Stromal cell of bone marrow (primary cell): ENCODE measurements at regions not wholly inside any gene's neighbourhood (a gene's known extent, or its start where the extent isn't known, plus 50 kb on each side); places are given as distances from the start of the nearest gene placed in this dataset.
A peak's percentile ranks its signal among the peaks of the same experiment; 100 is the strongest.

ENCODE experiments used
- DNase-seq: peaks from one replicate; pipeline ENCODE4 v3.0.0-alpha.2; 2012; ENCODE audit warnings: low read depth

DNA sequence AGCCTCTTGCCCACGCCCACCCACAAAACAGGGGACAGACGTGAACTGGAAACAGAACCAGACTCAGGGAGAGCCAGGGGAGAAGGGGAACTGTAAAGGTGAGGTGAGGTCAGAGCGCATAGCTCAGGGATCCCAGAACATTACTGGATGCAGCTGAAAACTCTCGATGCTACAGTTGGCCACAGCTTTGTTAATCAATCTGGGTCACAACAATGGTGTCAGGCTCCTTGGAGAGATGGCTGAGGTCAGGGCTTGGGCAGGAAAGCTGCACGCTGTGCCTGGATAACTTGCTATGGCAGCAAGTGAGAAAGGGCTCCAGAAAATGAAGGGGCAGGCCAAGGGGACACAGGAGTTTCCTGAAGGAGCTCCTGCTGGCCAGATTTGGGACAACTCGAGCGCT, 263.3 kb downstream of the TFCP2L1 start:
- no peak for DNase-seq

DNA sequence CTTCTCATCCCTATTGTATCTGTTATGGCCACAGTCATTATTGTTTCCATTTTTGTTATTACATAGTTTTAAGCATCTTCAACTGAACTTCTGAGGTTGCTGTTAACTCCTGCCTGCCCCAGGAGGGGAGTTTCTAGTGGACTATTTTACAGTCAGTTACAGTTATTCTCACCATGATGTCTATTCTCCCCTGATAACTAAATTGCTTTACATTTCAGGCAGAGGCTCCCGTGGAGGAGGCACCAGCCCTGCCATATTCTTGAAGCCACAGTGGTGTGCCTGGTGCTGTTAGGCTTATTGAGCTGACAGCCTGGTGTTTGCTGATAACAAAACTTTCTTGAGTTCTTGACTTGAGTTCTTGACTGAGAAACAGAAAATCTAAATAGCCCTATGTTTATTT, 256.4 kb downstream of the TFCP2L1 start:
- DNase-seq, result no peak

DNA sequence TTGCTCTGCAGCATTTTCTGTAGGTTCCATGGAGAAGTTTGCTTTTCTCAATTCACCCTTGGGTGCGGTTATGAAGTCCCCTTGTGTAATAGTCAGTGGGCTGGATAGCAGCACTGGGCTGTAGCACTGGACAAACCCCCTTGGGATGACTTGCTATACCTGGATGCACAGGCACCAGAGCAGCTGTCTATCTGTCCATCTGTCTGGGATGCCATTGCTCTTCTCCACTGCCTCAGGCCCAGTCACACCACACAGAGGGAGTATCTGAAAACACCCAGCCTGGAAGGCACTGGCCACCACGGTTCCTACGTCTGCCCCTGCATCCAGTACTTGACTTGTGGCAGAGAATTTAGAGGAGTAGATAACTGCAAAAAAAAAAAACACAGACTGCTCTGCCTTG, 254.5 kb downstream of the TFCP2L1 start:
- no peak for DNase-seq

DNA sequence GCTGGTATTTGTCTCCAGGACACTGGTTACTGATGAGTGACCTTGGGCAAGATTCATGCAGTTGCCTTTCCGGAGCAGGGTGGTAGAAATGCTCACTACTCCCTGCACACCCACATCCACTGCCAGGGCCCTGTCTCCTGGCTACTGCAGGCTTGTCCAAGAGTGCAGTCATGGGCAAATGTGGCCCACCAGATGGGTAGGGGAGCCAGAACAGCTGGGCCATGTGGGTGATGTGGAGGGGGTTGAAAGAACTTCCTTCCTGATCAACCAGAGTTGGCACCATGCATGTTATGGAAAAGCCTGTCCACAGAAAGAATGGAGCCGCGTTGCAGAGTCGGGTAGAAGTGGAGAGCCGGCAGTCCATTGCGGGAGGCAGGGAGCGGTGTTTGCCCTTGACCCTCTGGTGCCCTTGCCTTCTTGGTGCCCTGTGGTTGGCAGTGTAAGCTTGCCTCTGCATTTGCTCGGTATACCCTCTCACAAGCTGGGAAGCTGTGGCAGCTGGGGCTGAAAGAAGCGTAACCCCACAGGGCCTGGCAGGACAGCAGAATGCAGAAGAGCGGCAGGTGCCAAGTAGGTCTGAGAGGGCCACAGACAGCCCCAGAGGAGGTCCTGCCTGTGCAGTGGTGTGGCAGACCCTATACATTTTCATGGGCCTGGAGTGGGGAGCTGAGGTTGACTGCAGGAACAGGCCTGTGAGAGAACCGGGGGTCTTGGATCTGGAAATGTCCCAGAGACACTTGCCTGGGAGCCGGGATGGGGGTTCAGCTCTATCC, 253.2 kb downstream of the TFCP2L1 start:
- no peak for DNase-seq

- DNase-seq, result no peak
Observed at GRCh38 chr2:121033461-121033996, 251.5 kb downstream of the TFCP2L1 start.

GRCh38 chr2:121034551-121034950, 250.5 kb downstream of the TFCP2L1 start:
- DNase-seq, result no peak

DNA sequence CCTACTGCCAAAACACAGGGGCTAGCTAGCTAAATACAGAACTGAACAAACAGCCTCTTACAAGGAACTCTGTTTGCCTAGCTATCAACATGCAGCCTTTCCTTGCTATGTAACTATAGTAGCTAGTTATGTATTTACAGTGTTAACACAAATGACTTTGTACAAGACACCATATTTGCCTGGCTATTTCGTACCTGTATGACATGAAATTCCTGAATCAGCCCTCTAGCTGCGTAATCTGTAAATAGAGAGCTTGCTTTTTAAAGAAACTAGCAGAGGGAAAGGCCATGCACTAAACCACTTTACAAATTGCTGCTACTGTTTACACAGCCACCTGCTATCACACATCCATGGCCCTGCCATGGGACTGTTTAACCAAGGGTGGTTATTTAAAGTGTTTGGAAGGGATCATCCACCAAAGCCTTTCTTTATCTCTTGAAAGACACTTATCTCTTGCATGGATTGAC, 248.7 kb downstream of the TFCP2L1 start:
- DNase-seq, result no peak

DNA sequence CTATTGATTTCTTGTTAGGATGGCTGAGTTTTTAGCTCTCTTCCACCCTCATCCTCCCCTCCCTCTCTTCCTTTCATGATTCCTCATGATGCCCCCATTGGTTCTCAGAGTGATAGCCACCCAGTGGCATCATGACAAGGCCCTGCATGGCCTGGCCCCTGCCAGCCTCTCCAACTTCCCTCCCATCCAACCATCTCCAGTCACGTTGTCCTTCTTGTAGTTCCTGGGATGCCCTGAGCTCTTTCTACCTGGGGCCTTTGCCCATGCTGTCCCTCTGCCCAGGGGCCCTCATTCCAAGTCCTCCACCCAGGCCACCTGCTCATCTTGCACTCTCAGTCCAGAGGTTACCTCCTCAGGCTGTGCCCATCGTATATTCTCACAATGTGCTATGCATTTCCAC, 247.5 kb downstream of the TFCP2L1 start:
- no peak for DNase-seq

GRCh38 chr2:121038031-121038430, 247.0 kb downstream of the TFCP2L1 start:
- no peak for DNase-seq

GRCh38 chr2:121038431-121038830, 246.6 kb downstream of the TFCP2L1 start:
- no peak for DNase-seq

GRCh38 chr2:121038891-121039616, 245.9 kb downstream of the TFCP2L1 start:
- DNase-seq, result no peak

GRCh38 chr2:121039679-121040078, 245.3 kb downstream of the TFCP2L1 start:
- DNase-seq, result no peak

- no peak for DNase-seq
Observed at GRCh38 chr2:121041516-121041915, 243.5 kb downstream of the TFCP2L1 start.

DNA sequence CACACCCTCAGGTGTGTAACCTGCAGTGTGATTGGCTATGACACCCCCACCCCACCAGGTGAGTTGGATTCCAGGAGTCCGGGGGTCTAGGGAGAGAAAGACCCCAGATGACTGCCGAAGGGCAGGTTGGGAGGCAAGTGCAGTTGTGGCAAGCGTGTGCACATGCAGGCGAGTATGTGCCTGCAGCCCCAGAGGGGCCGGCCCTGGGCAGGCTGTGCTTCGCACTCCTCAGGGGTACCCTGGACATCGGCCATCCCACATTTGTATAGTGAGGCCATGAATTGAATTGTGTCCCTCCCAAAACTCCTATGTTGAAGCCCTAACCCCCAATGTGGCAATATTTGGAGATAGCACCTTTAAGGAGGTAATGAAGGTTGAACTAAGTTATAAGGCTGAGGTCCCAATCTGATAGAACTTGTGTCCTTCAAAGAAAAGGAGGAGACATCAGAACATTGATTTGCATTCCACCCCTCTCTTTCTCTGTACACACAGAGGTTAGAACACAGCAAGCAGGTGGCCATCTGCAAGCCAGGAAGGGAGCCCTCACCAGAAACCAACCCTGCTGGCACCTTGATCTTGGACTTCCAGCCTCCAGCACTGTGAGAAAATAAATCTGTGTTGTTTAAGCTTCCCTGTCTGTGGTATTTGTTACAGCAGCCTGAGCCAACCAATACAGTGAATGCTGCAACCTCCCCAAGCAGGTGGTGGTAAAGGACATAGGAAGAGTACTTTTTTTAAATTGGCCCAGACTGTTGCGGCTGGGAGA, 241.8 kb downstream of the TFCP2L1 start:
- DNase-seq, result no peak

GRCh38 chr2:121043827-121044222, 241.2 kb downstream of the TFCP2L1 start:
- DNase-seq, result no peak

GRCh38 chr2:121044412-121044811, 240.6 kb downstream of the TFCP2L1 start:
- no peak for DNase-seq

DNA sequence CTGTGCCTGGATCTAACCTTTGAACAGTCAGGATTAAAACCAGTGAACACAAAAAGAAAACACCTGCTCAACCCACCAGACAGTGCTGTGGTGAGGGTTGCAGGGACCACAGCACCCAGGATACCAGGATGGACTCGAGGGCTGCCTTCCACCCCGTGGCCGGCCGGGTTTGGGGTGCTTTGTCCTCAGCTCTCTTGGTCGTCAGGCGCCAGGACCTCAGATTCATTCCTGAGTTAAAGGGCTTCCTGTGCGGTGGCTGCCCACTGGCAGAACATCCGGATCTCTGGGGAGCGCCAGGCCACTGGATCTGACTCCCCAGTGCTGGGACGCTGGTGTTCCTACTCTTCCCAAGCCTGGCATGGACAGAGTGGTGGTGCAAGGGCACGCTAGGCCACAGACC, 239.8 kb downstream of the TFCP2L1 start:
- no peak for DNase-seq

DNA sequence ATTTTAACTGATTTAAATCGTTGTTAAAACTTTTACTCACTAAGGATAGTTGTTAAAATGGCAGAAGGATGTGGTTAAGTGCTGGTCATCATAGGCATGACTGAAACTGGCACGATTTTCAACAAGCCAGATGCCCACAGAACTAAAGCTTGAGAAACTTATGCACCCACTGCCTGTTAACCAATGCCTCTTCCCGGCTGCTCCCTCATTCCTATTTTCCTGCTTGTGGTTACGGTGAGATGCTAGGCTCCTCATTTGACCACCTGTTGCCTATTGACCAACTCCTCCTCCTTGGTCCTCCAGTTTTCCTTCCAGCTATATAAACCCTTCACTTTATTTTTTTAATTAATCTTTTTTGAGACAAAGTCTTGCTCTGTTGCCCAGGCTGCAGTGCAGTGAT, 238.7 kb downstream of the TFCP2L1 start:
- DNase-seq, result peak; percentile 13

DNA sequence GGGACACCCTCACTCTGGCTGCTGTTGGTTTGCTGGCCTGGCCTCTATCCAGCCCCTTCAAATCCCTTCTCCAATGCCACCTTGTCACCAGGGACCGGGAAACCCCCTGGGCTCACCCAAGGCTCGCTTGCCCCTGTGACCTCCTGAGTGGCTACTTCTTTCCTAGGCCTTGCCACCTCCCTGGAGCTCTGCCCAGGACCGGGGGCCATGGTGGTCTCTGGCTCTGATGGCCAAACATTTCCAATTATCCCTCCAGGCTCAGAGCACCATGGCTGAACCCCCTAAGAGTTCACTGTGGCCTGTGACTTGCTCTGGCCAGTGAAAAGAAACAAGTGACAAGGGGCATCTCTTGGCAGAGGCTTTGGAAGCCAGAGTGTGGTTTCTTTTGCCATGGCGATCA, 237.6 kb downstream of the TFCP2L1 start:
- no peak for DNase-seq

- DNase-seq, result no peak
Observed at GRCh38 chr2:121049131-121049530, 235.9 kb downstream of the TFCP2L1 start.

- DNase-seq, result no peak
Observed at GRCh38 chr2:121049950-121050585, 234.9 kb downstream of the TFCP2L1 start.

- DNase-seq, result no peak
Observed at GRCh38 chr2:121051311-121051710, 233.7 kb downstream of the TFCP2L1 start.
